Coronary artery (tissue), 2 donors: ENCODE measurements at regions not wholly inside any gene's neighbourhood (a gene's known extent, or its start where the extent isn't known, plus 50 kb on each side); places are given as distances from the start of the nearest gene placed in this dataset.

Source experiments
- DNase-seq: peaks from one replicate; pipeline ENCODE4 v3.0.0-alpha.2; 2017; ENCODE audit warnings: low spot score
- H3K27ac ChIP-seq, 2 donors: fragments of 200-600 bp; sonication (generic); one replicate each; pipeline ENCODE4 v1.5.1; 2016 to 2019
- H3K4me3 ChIP-seq: fragments of 200-600 bp; sonication (generic); 2 replicates; pipeline ENCODE4 v1.5.1; 2016; ENCODE audit warnings: mild to moderate bottlenecking, moderate library complexity
- TF ChIP-seq, protein P1 (sequence below): fragments of 200-600 bp; sonication (generic); IDR thresholded peaks from one replicate; pipeline ENCODE4 v1.5.1; 2019; ENCODE audit warnings: antibody characterized with exemption

DNA sequence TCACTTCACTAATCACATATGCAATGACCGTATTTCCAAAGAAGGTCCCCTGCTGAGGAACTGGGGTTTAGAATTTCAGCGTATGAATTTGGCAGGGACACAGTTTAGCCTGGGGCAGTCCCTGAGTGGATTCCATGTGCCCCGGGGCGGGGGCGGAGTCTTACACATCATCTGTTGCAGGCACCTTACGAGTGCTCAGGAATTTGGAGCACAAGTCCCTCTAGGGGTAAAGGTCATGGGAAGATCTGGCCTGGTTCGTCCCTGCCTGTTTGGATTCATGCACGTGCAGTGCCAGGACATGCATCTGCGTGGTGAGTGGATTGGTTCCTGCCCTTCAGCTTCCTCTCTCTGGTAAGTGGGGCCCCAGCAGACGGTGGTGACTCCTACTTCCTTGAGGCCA is 208.3 kb upstream of the C1orf174 start:
- TF ChIP-seq, protein P1, sequence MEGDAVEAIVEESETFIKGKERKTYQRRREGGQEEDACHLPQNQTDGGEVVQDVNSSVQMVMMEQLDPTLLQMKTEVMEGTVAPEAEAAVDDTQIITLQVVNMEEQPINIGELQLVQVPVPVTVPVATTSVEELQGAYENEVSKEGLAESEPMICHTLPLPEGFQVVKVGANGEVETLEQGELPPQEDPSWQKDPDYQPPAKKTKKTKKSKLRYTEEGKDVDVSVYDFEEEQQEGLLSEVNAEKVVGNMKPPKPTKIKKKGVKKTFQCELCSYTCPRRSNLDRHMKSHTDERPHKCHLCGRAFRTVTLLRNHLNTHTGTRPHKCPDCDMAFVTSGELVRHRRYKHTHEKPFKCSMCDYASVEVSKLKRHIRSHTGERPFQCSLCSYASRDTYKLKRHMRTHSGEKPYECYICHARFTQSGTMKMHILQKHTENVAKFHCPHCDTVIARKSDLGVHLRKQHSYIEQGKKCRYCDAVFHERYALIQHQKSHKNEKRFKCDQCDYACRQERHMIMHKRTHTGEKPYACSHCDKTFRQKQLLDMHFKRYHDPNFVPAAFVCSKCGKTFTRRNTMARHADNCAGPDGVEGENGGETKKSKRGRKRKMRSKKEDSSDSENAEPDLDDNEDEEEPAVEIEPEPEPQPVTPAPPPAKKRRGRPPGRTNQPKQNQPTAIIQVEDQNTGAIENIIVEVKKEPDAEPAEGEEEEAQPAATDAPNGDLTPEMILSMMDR, result no peak
- no peak for DNase-seq
- H3K27ac ChIP-seq, result no peak overlapping the region
- H3K4me3 ChIP-seq, result no peak overlapping the region

DNA sequence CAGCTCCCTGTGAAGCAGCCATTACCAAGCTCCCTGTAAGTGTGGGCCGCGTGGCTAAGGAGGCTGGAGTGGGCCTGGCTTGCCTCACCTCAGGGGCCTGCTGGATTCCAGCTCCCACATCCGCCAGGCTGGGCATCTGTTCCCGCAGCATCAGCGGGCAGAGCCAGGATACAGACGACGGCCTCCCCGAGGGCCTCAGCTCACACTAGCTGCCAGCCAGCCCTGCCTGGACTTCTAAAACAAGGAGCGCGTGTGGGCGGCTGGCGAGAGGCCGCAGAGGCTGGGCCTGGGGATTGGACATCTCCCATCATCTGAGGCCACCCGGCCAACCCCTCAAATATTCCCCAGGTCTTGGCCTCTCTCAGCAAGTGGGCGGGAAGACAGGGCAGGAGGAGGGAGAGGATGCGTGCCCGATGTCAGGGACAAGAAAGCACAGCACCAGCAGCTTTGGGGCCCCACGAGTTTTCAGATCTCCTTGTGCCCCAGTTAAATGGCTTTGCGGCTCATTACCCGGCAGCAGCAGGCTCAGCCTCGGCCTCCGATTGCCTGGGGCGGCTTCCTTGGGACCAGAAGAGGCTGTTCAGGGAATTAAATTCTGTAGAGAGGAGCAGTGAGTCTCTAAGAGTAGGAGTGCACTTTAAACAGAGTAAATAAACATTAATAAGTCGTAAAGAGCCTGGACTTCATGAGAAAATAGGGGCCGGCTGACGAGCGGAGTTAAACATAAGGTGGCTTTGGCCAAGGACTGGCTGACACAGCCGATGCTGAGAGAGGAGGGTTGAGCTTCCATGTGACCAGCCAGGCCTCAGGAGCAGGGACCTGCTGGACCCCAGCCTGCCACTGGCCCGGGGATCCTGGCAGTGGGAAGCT is 208.9 kb upstream of the C1orf174 start:
- TF ChIP-seq, protein P1, result no peak
- H3K27ac ChIP-seq, result no peak overlapping the region

GRCh38 chr1:4109628-4109940 is 209.5 kb upstream of the C1orf174 start:
- H3K27ac ChIP-seq, result no peak overlapping the region
- no peak for DNase-seq
- TF ChIP-seq, protein P1, result no peak
- H3K4me3 ChIP-seq, result no peak overlapping the region

More for the DNA sequence above, 208.9 kb upstream of the C1orf174 start:
- no peak for DNase-seq
- no peak overlapping the region for H3K4me3 ChIP-seq

GRCh38 chr1:4110888-4111287 is 210.8 kb upstream of the C1orf174 start:
- Histone ChIP-seq H3K4me3 (no peak overlapping the region), H3K27ac (no peak overlapping the region)
- DNase-seq, result no peak
- TF ChIP-seq, protein P1, result no peak

- no peak for DNase-seq
- TF ChIP-seq, protein P1, result no peak
- Histone ChIP-seq H3K27ac (no peak overlapping the region), H3K4me3 (no peak overlapping the region)
These were observed 213.8 kb upstream of the C1orf174 start for GRCh38 chr1:4113897-4114296.

- TF ChIP-seq, protein P1, result no peak
- no peak for DNase-seq
- no peak overlapping the region for H3K4me3 ChIP-seq
- no peak overlapping the region for H3K27ac ChIP-seq
These were observed 215.3 kb upstream of the C1orf174 start for GRCh38 chr1:4115191-4115900.

DNA sequence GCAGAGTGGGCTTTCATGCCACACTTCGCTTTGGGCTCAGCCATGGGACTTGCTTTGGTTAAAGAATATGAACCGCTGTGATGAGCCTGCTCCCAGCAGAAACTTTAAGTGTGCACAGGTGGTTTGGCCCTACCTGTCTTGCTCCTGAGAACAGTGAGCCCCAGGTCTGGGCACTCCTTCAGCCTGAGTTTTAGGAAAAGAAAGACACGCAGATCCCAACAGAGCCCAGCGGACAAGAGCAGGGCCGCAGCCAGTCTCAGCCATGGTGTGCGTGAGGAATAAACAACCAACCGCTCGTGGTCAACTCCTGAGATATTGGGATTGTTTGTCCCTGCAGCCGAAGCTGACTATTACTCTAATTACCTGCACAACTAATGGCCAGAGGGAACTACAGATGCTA is 217.1 kb upstream of the C1orf174 start:
- DNase-seq, result no peak
- TF ChIP-seq, protein P1, result no peak
- Histone ChIP-seq H3K27ac (no peak overlapping the region), H3K4me3 (no peak overlapping the region)
